Amygdala (tissue), 56 donors: ENCODE measurements at regions not wholly inside any gene's neighbourhood (a gene's known extent, or its start where the extent isn't known, plus 50 kb on each side); places are given as distances from the start of the nearest gene placed in this dataset.

Experiments
- DNase-seq, 56 donors: peaks; one replicate each; lab custom pipeline; 2025; lab: John Stamatoyannopoulos, UW

DNA sequence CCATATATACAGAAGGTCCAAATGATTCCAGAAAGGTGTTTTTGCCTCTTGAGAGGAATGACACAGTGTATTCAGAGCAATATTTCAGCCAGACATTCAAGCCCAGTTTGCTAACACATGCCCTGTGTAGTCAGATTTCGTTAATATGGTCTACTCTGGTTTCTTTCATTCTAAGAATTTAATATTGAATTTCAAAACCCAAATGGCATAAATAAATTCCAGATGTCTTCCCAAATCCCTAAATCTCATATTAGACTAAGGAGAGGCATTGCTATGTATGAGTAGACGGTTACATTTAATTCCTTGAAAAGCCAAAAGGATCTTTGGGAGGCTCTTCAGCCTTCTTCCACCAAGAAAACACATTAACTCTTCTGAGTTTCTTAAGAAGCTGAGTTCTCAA is 66.3 kb upstream of the C1QTNF7 start:
- no peak for DNase-seq

GRCh38 chr4:15362541-15362940 is 65.3 kb upstream of the C1QTNF7 start:
- no peak for DNase-seq

DNA sequence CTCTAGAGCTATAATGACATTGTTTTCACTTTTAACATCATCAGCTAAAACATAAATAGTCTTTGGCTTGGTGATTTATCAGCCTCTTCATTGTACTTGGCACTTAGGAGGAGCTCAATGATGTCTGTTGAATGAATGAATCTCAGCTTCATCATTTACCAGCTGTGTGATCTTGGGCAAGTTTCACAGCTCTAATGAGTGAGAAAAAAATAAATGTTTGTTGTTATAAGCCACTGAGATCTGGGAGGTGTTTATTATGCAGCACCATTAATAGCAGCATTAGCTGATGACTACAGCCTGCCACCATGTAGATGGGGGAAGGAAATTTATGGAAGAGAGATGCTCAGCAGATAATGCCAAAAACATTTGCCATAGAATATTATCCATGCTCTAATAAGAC is 63.6 kb upstream of the C1QTNF7 start:
- DNase-seq, result no peak

GRCh38 chr4:15365641-15366040 is 62.2 kb upstream of the C1QTNF7 start:
- no peak for DNase-seq

GRCh38 chr4:15366721-15367120 is 61.1 kb upstream of the C1QTNF7 start:
- DNase-seq, result no peak

- no peak for DNase-seq
Measured at GRCh38 chr4:15368856-15369255, 59.0 kb upstream of the C1QTNF7 start.

GRCh38 chr4:15370296-15370695 is 57.5 kb upstream of the C1QTNF7 start:
- DNase-seq, result no peak

DNA sequence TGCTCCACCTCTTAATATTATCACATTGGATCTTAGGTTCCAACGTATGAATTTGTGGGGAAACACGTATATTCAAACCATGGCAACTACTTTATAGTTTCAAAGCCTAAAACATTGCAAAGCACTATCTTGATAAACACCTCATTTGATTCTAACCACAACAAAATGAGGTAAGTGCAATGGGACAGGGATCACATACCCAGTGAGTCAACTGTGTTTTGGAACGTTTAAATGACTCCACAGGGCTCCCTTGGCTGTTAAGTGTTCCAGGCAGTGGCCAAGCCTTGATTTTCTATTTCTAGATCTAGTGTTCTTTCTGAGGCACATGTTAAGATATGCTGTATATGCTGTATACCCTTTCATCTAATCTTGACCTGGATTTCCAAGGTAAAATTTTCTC is 54.5 kb upstream of the C1QTNF7 start:
- DNase-seq, result no peak

DNA sequence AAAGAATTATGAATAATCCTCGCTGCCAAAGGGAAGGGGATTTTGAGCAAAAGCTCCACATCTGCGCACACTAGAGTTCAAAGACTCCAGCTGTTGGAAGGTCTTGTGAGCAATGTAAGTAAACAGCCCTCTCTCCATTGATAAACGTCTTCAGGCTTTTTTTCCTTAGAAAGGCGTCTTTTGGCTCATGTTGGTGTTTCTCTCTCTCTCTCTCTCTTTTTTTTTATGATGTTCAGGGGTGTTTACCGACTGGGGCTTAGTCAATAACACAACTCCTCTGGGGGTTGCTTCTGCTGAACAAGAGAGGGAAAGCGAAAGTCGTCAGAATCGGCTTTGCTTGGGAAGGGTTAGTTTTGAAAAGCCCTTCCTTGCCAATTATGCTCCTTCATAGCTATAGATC is 53.2 kb upstream of the C1QTNF7 start:
- no peak for DNase-seq

- no peak for DNase-seq
Measured at GRCh38 chr4:15375667-15376066, 52.2 kb upstream of the C1QTNF7 start.

- DNase-seq, result no peak
Measured at GRCh38 chr4:15376145-15376544, 51.7 kb upstream of the C1QTNF7 start.

DNA sequence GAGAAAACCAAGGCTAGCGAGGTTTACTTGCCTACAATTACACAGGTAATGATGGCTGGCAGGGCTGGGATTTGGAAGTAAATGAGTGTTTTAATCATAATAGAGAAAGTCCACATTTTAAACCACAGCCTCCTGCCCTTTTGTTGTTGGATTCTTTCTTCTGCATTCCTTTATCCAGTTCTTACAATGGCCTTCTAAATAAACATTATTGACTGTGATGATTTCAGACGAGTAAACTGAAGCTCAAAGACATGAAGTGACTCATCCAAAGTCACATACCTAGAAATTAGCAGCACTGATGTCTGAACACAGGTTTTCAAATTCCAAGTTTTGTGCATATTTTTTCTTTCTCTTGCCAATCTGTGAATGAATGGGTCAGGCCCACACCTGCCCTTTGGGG is 51.2 kb upstream of the C1QTNF7 start:
- no peak for DNase-seq
